ENCODE measurements at regions not wholly inside any gene's neighbourhood (a gene's known extent, or its start where the extent isn't known, plus 50 kb on each side); places are given as distances from the start of the nearest gene placed in this dataset.

GRCh38 chr10:121087129-121087528 lies 236.0 kb downstream of the WDR11 start:
- TF ChIP-seq EZH2 (IDR thresholded peaks at IDR 0.05; ENCODE audit: borderline replicate concordance, low read length) = no peak
- no peak for TF ChIP-seq CTCF (IDR thresholded peaks at IDR 0.05; ENCODE audit: low read length)
